ENCODE measurements at regions not wholly inside any gene's neighbourhood (a gene's known extent, or its start where the extent isn't known, plus 50 kb on each side); places are given as distances from the start of the nearest gene placed in this dataset.
"Not testable (repeated sequence)": the region's sequence is repeated elsewhere in the genome, so short reads cannot be mapped to it uniquely, and the experiment has no call there.

GRCh38 chr6:155628306-155628705, 172.7 kb upstream of the NOX3 start:
- peak; percentile 20 for DNase-seq

- DNase-seq: not testable (repeated sequence)
These were observed 172.1 kb upstream of the NOX3 start for GRCh38 chr6:155627722-155628212.

- DNase-seq: no peak
These were observed 168.0 kb upstream of the NOX3 start for GRCh38 chr6:155623450-155624178.

GRCh38 chr6:155614606-155615005, 159.0 kb upstream of the NOX3 start:
- DNase-seq: no peak

GRCh38 chr6:155611742-155612141, 156.1 kb upstream of the NOX3 start:
- peak; percentile 35 for DNase-seq

GRCh38 chr6:155604991-155605390, 149.4 kb upstream of the NOX3 start:
- DNase-seq: no peak

GRCh38 chr6:155599561-155599960, 143.9 kb upstream of the NOX3 start:
- no peak for DNase-seq

GRCh38 chr6:155599160-155599559, 143.5 kb upstream of the NOX3 start:
- no peak for DNase-seq

- no peak for DNase-seq
These were observed 139.6 kb upstream of the NOX3 start for GRCh38 chr6:155595284-155595683.

- no peak for DNase-seq
These were observed 136.1 kb upstream of the NOX3 start for GRCh38 chr6:155591741-155592140.

- no peak for DNase-seq
These were observed 133.6 kb upstream of the NOX3 start for GRCh38 chr6:155589190-155589589.

GRCh38 chr6:155587817-155588216, 132.2 kb upstream of the NOX3 start:
- no peak for DNase-seq

- no peak for DNase-seq
These were observed 130.5 kb upstream of the NOX3 start for GRCh38 chr6:155586090-155586489.

- no peak for DNase-seq
These were observed 128.4 kb upstream of the NOX3 start for GRCh38 chr6:155584006-155584405.

GRCh38 chr6:155582016-155582991, 126.7 kb upstream of the NOX3 start:
- DNase-seq: no peak

- peak; percentile 5 for DNase-seq
These were observed 125.3 kb upstream of the NOX3 start for GRCh38 chr6:155580904-155581303.

GRCh38 chr6:155578251-155578650, 122.6 kb upstream of the NOX3 start:
- no peak for DNase-seq

GRCh38 chr6:155561966-155562364, 106.3 kb upstream of the NOX3 start:
- no peak for DNase-seq

GRCh38 chr6:155561257-155561965, 105.8 kb upstream of the NOX3 start:
- no peak for DNase-seq

- DNase-seq: no peak
These were observed 94.3 kb upstream of the NOX3 start for GRCh38 chr6:155549928-155550327.

GRCh38 chr6:155549028-155549798, 93.6 kb upstream of the NOX3 start:
- no peak for DNase-seq

GRCh38 chr6:155548576-155548975, 92.9 kb upstream of the NOX3 start:
- no peak for DNase-seq

Measured in OCI-M1 (cell line).